ENCODE measurements at regions not wholly inside any gene's neighbourhood (a gene's known extent, or its start where the extent isn't known, plus 50 kb on each side); places are given as distances from the start of the nearest gene placed in this dataset.
A peak's percentile ranks its signal among the peaks of the same experiment; 100 is the strongest.

GRCh38 chr21:38992737-38993136 lies 187.0 kb downstream of the ETS2 start:
- TF ChIP-seq POLR2AphosphoS5 (IDR thresholded peaks at IDR 0.05) (peak; percentile 37), POLR2A (IDR thresholded peaks at IDR 0.05) (no peak), CTCF (IDR thresholded peaks at IDR 0.05) (no peak)

All from prostate gland (tissue), 2 donors.